SK-N-MC (cell line): ENCODE measurements at regions not wholly inside any gene's neighbourhood (a gene's known extent, or its start where the extent isn't known, plus 50 kb on each side); places are given as distances from the start of the nearest gene placed in this dataset.

ENCODE experiments used
- EZH2 ChIP-seq: fragments of 200-600 bp; sonication (generic); IDR thresholded peaks from one replicate; pipeline ENCODE4 v1.6.1; 2017; ENCODE audit warnings: antibody characterized with exemption
- FOXP2 ChIP-seq: optimal IDR thresholded peaks from 2 replicates; pipeline ENCODE3; 2011; ENCODE audit warnings: mild to moderate bottlenecking, moderate library complexity; ENCODE audit not compliant: insufficient read depth; ENCODE audit errors: extremely low read length, control extremely low read depth
- POLR2AphosphoS5 ChIP-seq: IDR thresholded peaks from 2 replicates; pipeline ENCODE4 v1.6.1; 2012; ENCODE audit warnings: mild to moderate bottlenecking, low read depth, low read length, borderline replicate concordance

DNA sequence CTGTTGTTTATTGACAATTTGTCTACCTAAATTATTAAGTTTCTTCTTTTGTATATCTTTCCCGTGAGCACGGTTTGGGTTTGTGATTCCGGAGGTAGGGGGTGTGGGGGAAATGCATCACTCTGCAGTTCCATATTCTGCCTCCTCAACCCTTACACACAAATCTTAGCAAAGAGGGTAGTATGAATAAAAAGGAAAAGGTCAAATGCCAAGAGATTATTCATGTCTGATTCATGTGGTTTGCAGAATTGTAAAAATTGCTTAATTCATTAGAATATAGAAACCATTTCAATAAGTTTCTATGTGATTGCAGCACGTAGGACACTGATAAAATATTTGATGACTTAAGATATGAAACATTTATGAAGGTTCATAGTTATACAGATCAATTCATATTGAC is 601.9 kb downstream of the SEMA5A start:
- TF ChIP-seq EZH2 (no peak), POLR2AphosphoS5 (no peak), FOXP2 (no peak)
